ENCODE measurements at regions not wholly inside any gene's neighbourhood (a gene's known extent, or its start where the extent isn't known, plus 50 kb on each side); places are given as distances from the start of the nearest gene placed in this dataset.

DNA sequence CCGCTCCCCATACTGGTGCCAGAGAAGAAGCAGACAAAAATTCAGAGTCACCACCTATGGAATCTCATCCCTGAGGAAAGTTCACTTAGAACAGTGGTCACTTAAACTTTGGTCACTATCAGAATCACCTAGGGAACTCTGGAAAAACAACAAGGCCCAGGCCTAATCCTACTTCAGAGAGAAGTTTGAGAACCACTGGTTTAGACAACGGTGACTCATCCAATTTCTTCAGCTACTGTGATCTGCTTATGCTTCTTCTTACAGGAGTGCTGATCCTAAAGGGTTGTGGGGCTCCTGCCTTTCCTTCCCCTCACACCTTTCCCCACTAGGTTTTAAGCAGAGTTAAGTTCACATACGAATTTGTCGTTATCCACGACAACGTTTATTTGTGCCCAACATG, 194.7 kb upstream of the KLF4 start:
- Histone ChIP-seq H3K27ac (no peak overlapping the region), H3K4me3 (no peak overlapping the region), H3K27me3 (no peaks in the 10 kb centered on the region), H3K4me1 (ENCODE audit: insufficient read depth) (no peaks in the 10 kb centered on the region), H3K36me3 (no peaks in the 10 kb centered on the region), H3K9me3 (no peaks in the 10 kb centered on the region)
- TF ChIP-seq EP300 (IDR thresholded peaks at IDR 0.05) (no peak), POLR2A (IDR thresholded peaks at IDR 0.05) (no peak)
- TF ChIP-seq, protein P1, sequence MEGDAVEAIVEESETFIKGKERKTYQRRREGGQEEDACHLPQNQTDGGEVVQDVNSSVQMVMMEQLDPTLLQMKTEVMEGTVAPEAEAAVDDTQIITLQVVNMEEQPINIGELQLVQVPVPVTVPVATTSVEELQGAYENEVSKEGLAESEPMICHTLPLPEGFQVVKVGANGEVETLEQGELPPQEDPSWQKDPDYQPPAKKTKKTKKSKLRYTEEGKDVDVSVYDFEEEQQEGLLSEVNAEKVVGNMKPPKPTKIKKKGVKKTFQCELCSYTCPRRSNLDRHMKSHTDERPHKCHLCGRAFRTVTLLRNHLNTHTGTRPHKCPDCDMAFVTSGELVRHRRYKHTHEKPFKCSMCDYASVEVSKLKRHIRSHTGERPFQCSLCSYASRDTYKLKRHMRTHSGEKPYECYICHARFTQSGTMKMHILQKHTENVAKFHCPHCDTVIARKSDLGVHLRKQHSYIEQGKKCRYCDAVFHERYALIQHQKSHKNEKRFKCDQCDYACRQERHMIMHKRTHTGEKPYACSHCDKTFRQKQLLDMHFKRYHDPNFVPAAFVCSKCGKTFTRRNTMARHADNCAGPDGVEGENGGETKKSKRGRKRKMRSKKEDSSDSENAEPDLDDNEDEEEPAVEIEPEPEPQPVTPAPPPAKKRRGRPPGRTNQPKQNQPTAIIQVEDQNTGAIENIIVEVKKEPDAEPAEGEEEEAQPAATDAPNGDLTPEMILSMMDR (IDR thresholded peaks at IDR 0.05): no peak
- intact Hi-C loops (cut with DNase I): no loop called here
- 79 to 88% (median 84%) methylated on average over 6 of the region's 6 CpGs for WGBS, 3 donors
- no peak for DNase-seq

DNA sequence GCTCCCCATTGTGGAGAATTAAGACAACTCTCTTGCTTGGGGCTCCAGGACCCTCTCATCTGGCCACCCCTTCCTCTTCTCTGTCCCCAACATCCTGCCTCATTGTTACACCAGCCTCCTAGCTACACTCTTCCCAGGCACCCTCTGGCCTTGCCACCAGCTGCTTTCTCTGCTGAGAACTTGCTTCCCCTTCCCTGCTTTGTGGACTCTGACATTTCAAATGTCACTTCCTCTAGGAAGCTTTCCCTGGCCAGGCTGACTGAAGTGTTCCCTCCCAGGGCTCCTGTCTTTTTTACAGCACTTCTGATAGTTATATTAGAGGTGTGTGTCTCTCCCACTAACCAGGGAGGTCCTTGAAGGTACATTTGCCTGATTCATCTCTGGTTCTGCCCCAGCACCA, 194.0 kb upstream of the KLF4 start:
- DNase-seq: no peak
- TF ChIP-seq POLR2A (IDR thresholded peaks at IDR 0.05) (no peak), EP300 (IDR thresholded peaks at IDR 0.05) (no peak)
- TF ChIP-seq, protein P1 (IDR thresholded peaks at IDR 0.05): no peak
- H3K4me1 ChIP-seq (ENCODE audit: insufficient read depth): no peaks in the 10 kb centered on the region
- no peaks in the 10 kb centered on the region for H3K9me3 ChIP-seq
- no peak overlapping the region for H3K27ac ChIP-seq
- no peak overlapping the region for H3K4me3 ChIP-seq
- no peaks in the 10 kb centered on the region for H3K36me3 ChIP-seq
- no peaks in the 10 kb centered on the region for H3K27me3 ChIP-seq
- intact Hi-C loops (cut with DNase I): no loop called here

DNA sequence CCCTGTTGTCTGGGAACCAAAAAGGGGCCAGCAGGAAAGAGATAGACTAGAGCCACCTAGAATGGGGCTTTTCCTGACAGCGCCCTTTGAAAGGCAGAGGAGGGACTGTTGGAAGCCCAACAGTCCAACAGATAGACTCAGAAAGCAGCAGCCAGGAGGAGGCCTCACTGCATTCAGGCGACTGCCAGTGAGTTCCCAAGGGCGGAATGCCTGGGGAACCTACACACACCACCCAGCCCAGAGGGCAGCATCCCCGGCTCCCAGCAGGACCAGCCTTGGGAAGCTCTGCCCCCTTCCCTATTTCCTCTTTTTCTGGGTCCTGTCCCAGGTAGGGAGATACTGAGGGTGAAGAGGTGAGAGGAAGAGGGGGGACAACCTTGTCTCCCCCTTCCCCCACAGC, 192.4 kb upstream of the KLF4 start:
- TF ChIP-seq, protein P1 (IDR thresholded peaks at IDR 0.05): no peak
- TF ChIP-seq POLR2A (IDR thresholded peaks at IDR 0.05) (no peak), EP300 (IDR thresholded peaks at IDR 0.05) (no peak)
- WGBS, 3 donors: 84 to 89% (median 86%) methylated on average over 4 of the region's 4 CpGs
- Histone ChIP-seq H3K36me3 (no peaks in the 10 kb centered on the region), H3K4me1 (ENCODE audit: insufficient read depth) (no peaks in the 10 kb centered on the region), H3K9me3 (no peaks in the 10 kb centered on the region), H3K27ac (no peak overlapping the region), H3K4me3 (no peak overlapping the region), H3K27me3 (no peaks in the 10 kb centered on the region)
- DNase-seq: no peak
- intact Hi-C loops (cut with DNase I): no loop called here

DNA sequence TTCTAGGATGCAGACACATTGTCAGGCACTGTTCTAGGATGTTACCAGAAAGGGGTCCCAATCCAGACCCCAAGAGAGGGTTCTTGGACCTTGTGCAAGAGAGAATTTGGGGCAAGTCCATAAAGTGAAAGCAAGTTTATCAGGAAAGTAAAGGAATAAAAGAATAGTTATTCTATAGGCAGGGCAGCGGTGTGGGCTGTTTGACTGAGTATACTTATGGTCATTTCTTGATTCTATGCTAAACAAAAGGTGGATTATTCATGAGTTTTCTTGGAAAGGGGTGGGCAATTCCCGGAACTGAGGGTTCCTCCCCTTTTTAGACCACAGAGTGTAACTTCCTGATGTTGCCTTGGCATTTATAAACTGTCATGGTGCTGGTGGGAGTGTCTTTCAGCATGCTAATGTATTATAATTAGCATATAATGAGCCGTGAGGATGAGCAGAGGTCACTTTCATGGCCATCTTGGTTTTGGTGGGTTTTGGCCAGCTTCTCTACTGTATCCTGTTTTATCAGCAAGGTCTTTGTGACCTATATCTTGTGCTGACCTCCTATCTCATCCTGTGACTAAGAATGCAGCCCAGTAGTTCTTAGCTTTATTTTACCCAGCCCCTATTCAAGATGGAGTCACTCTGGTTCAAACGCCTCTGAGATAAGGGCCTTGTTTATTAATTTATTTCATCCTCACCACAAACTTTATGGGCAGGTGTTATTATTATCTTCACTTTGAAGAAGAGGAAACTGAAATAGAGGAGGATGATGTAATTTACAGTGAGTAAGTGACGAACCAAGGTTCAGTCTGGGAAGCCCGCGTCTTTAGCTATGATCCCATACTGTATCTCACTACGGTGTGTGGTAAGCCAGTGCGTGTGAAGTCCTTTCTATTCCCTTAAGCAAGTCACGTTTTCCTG, 186.0 kb upstream of the KLF4 start:
- WGBS, 3 donors: 84 to 86% (median 84%) methylated on average over 10 of the region's 10 CpGs
- Histone ChIP-seq H3K9me3 (no peaks in the 10 kb centered on the region), H3K4me1 (ENCODE audit: insufficient read depth) (no peaks in the 10 kb centered on the region), H3K27me3 (no peaks in the 10 kb centered on the region), H3K4me3 (no peak overlapping the region), H3K36me3 (no peaks in the 10 kb centered on the region), H3K27ac (no peak overlapping the region)
- TF ChIP-seq, protein P1 (IDR thresholded peaks at IDR 0.05): no peak
- no peak for TF ChIP-seq EP300 (IDR thresholded peaks at IDR 0.05)
- no peak for TF ChIP-seq POLR2A (IDR thresholded peaks at IDR 0.05)
- intact Hi-C loops (cut with DNase I): no loop called here
- DNase-seq: no peak
